GM23338 (cell line): ENCODE measurements at regions not wholly inside any gene's neighbourhood (a gene's known extent, or its start where the extent isn't known, plus 50 kb on each side); places are given as distances from the start of the nearest gene placed in this dataset.
"Not testable (repeated sequence)": the region's sequence is repeated elsewhere in the genome, so short reads cannot be mapped to it uniquely, and the experiment has no call there.

Experiments
- CREB1 ChIP-seq: fragments of 250-450 bp; sonication (Bioruptor Pico); IDR thresholded peaks from 2 replicates; pipeline ENCODE4 v1.5.0; 2020; ENCODE audit warnings: low read depth, mild to moderate bottlenecking, moderate library complexity
- ETS1 ChIP-seq: IDR thresholded peaks from 2 replicates; pipeline ENCODE4 v1.6.1; 2016; ENCODE audit warnings: antibody characterized with exemption
- EZH2 ChIP-seq: fragments of 200-600 bp; sonication (generic); IDR thresholded peaks from one replicate; pipeline ENCODE4 v1.8.0; 2017; ENCODE audit warnings: antibody characterized with exemption, mild to moderate bottlenecking, low read depth; ENCODE audit not compliant: unreplicated experiment
- EZH2phosphoT487 ChIP-seq: fragments of 200-600 bp; sonication (generic); IDR thresholded peaks from one replicate; pipeline ENCODE4 v1.8.1; 2018; ENCODE audit warnings: antibody characterized with exemption; ENCODE audit not compliant: unreplicated experiment
- JUNB ChIP-seq: IDR thresholded peaks from one replicate; pipeline ENCODE4 v1.6.1; 2016; ENCODE audit warnings: antibody characterized with exemption; ENCODE audit not compliant: unreplicated experiment
- POLR2AphosphoS5 ChIP-seq: IDR thresholded peaks from 2 replicates; pipeline ENCODE4 v1.6.1; 2016; ENCODE audit warnings: antibody characterized with exemption, low read depth
- REST ChIP-seq: IDR thresholded peaks from one replicate; pipeline ENCODE4 v1.6.1; 2018; ENCODE audit warnings: antibody characterized with exemption; ENCODE audit not compliant: unreplicated experiment
- ZNF331 ChIP-seq: fragments of 250-450 bp; sonication (Bioruptor Pico); IDR thresholded peaks from 2 replicates; pipeline ENCODE4 v1.5.0; 2020; ENCODE audit warnings: low read depth, mild to moderate bottlenecking, moderate library complexity
- TF ChIP-seq, protein P1 (sequence below), 2 experiments: fragments of 200-600 bp in 1 of 2; sonication (generic) in 1 of 2; conservative IDR thresholded peaks; 2 replicates each; pipeline versions ENCODE4 v1.5.1 to v1.6.1; 2016 to 2017; ENCODE audit warnings: antibody characterized with exemption in 2 of 2, low read depth in 2 of 2, mild to moderate bottlenecking in 2 of 2, moderate library complexity in 1 of 2

- TF ChIP-seq, protein P1, sequence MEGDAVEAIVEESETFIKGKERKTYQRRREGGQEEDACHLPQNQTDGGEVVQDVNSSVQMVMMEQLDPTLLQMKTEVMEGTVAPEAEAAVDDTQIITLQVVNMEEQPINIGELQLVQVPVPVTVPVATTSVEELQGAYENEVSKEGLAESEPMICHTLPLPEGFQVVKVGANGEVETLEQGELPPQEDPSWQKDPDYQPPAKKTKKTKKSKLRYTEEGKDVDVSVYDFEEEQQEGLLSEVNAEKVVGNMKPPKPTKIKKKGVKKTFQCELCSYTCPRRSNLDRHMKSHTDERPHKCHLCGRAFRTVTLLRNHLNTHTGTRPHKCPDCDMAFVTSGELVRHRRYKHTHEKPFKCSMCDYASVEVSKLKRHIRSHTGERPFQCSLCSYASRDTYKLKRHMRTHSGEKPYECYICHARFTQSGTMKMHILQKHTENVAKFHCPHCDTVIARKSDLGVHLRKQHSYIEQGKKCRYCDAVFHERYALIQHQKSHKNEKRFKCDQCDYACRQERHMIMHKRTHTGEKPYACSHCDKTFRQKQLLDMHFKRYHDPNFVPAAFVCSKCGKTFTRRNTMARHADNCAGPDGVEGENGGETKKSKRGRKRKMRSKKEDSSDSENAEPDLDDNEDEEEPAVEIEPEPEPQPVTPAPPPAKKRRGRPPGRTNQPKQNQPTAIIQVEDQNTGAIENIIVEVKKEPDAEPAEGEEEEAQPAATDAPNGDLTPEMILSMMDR (conservative IDR thresholded peaks at IDR 0.05; ENCODE audit: low read depth in 2 of 2), result not testable (repeated sequence)
- TF ChIP-seq ZNF331; ETS1; POLR2AphosphoS5; REST; EZH2; JUNB; CREB1 (CRISPR knock-in tag); EZH2phosphoT487: not testable (repeated sequence)
Measured at GRCh38 chr5:24170930-24171329, 473.8 kb downstream of the CDH10 start.
